ENCODE measurements at regions not wholly inside any gene's neighbourhood (a gene's known extent, or its start where the extent isn't known, plus 50 kb on each side); places are given as distances from the start of the nearest gene placed in this dataset.
"Not testable (repeated sequence)": the region's sequence is repeated elsewhere in the genome, so short reads cannot be mapped to it uniquely, and the experiment has no call there.

- no peak for DNase-seq (ENCODE audit: low spot score)
Measured at GRCh38 chr2:207409517-207409916, 120.2 kb upstream of the CREB1 start.

GRCh38 chr2:207412787-207413310, 116.9 kb upstream of the CREB1 start:
- DNase-seq (ENCODE audit: low spot score) = no peak

GRCh38 chr2:207413376-207413907, 116.3 kb upstream of the CREB1 start:
- no peak for DNase-seq (ENCODE audit: low spot score)

- peak; percentile 41 for DNase-seq (ENCODE audit: low spot score)
Measured at GRCh38 chr2:207416111-207416510, 113.7 kb upstream of the CREB1 start.

DNA sequence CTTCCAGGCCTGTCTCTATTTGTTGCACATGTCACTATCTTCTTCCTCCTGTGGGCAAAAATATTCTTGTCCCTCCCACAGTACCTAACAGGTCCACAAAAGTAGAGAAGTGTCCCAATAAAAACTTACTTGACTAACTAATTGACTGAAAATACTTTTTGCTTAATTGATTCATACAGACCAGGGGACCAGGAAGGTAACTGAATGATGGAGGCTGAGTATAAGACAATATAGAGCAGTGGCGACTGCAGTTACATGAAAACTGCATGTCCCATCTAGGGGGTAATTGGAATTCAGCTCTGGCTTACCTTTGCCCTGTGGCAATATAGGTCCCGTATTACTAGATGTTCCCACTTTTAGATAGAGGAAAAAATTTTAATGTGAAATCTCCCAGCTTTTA, 112.9 kb upstream of the CREB1 start:
- DNase-seq (ENCODE audit: low spot score) = no peak

- no peak for DNase-seq (ENCODE audit: low spot score)
Measured at GRCh38 chr2:207417301-207417718, 112.5 kb upstream of the CREB1 start.

DNA sequence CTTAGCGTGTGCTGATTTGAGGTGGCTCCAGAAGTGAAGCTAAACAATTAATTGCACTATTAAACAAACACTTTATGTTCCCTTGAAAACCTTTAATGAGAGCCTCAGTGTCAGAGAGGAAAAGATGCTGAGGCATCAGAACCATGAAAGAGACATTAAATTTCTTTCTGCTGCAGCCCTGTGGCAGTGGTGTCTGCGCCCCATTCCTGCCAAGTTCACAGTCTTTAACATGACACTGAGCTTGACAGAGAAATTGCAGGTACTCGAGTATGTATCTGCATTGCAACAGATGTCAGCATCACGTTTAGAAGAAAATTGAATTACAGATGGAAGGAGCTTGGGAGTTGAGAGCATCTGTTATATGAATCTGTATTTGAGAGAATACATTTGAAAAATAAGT, 111.3 kb upstream of the CREB1 start:
- DNase-seq (ENCODE audit: low spot score) = no peak

- no peak for DNase-seq (ENCODE audit: low spot score)
Measured at GRCh38 chr2:207419331-207419730, 110.4 kb upstream of the CREB1 start.

DNA sequence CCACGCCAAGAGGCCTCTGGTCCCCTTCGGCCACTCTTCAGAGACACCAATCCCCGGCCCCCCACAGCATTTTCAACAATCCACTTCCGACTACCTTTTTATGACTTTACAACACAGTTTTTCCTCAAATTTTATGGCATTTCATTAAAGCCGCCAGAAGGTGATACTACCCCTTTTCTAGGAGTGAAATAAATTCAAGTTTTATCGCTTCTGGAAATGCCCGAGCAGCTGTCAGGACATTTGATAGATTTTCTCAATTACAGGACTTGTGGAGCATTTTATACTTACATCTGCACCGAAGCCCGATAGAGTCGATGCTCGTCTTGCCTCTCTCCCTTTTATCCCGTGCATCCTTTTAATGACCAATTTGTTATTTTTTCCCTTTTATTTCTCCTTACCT, 108.1 kb upstream of the CREB1 start:
- DNase-seq (ENCODE audit: low spot score) = no peak

DNA sequence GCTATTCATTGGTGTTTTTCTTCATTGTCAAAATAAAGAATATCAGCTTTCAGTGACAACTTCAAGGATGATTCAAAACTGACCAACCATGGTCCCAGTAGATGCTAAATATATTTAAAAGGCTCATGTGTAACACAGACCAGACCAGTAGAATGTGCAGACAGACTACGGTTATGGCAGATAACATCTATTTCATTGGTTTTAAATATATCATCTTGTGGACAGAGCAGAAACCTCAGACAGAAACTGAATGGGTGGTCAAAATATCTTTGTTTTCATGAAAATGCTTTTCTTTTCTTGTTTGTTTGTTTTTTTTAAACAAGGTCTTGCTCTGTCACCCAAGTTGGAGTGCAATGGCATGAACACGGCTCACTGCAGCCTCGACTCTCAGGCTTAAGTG, 107.4 kb upstream of the CREB1 start:
- no peak for DNase-seq (ENCODE audit: low spot score)

GRCh38 chr2:207423886-207424285, 105.9 kb upstream of the CREB1 start:
- no peak for DNase-seq (ENCODE audit: low spot score)

DNA sequence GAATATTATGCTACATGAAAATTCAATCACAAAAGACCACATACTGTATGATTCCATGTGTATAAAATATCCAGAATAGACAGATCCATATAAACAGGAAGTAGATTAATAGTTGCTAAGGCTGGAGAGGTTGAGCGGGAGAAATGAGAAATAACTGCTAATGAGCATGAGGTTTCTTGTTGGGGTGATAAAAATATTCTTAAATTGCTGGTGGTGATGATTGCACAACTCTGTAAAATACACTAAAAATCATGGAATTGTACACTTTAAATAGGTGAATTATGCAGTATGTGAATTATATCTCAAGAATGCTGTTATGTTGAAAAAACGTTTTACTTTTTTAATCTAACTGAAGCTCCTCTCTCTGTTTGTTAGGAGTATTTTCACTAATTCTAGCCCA, 101.8 kb upstream of the CREB1 start:
- DNase-seq (ENCODE audit: low spot score) = no peak

GRCh38 chr2:207428573-207428972, 101.2 kb upstream of the CREB1 start:
- DNase-seq (ENCODE audit: low spot score) = no peak

GRCh38 chr2:207432453-207432852, 97.3 kb upstream of the CREB1 start:
- DNase-seq (ENCODE audit: low spot score) = no peak

DNA sequence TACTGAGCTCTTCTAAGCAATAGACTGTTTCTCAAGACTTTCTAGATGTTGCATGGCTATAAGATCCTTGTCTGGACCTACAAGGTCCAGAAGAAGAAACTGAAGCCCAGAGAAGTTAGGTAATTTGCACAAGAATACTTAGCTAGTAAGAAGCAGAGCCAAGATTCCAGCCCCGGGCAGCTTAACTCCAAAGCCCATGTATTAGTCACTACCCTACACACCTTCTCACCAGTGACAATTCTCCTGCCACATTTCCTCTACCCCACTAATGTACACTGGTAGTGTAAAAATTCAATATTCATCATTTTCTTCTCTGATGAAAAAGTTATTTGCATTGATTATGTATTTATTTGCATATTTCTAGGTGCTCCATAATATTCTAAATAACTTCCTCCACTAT, 95.5 kb upstream of the CREB1 start:
- DNase-seq (ENCODE audit: low spot score) = no peak

GRCh38 chr2:207434899-207435465, 94.8 kb upstream of the CREB1 start:
- no peak for DNase-seq (ENCODE audit: low spot score)

DNA sequence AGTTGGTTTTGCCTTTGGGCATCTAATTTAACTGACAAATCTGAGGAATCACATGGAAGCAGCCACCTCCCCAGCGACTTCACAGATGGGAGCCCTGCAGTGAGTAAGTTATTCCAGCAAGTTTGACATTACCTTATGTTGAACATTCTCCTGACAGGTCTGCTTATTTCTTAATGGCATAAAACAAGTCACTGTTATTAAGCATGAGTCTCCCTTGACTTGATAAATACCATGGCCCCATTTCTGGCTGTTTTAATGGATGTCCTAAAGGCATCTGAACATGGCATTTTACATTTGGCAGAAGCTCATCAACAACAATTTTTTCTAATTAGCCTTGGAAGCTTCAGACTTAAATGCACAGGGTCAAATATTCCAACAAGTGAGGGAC, 92.6 kb upstream of the CREB1 start:
- DNase-seq (ENCODE audit: low spot score) = no peak

DNA sequence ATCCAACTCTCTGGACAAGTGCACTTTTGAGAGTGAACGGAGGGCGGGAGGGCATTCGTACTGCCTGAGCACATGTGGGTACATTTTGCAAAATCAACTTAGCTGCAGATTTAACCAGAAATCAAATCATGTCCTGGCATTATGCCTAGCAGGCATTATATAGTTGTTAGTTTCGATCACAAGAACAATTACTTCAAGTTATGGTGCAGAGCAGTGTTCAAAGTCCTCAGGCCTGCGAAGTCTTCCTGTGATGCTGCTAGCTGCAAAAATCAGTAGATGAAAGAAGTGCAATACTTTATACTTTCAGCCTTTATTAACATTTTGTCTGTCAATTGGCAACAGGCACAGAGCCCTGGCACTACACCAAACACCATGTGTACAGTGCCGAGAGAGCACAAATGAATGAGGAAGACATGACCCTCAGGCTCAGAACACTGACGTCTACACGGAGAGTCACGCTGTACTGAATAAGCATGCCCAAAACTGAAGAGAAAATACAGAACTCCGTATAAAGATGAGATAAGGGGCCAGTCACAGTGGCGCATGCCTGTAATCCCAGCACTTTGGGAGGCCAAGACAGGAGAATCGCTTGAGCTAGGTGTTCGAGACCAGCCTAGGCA, 92.1 kb upstream of the CREB1 start:
- peak; percentile 65 for DNase-seq (ENCODE audit: low spot score)

GRCh38 chr2:207438414-207439126, 91.2 kb upstream of the CREB1 start:
- no peak for DNase-seq (ENCODE audit: low spot score)

DNA sequence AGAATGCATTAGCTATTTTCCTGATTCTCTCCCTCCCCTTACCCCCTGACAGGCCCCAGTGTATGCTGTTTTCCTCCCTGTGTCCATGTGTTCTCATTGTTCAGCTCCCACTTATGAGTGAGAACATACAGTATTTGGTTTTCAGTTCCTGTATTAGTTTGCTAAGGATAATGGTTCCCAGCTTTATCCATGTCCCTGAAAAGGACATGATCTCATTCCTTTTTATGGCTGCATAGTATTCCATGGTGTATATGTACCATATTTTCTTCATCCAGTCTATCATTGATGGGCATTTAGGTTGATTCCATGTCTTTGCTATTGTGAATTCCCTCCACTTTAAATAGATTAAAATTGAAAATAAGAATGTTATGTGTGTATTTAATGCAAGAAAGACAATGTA, 89.9 kb upstream of the CREB1 start:
- DNase-seq (ENCODE audit: low spot score) = not testable (repeated sequence)

DNA sequence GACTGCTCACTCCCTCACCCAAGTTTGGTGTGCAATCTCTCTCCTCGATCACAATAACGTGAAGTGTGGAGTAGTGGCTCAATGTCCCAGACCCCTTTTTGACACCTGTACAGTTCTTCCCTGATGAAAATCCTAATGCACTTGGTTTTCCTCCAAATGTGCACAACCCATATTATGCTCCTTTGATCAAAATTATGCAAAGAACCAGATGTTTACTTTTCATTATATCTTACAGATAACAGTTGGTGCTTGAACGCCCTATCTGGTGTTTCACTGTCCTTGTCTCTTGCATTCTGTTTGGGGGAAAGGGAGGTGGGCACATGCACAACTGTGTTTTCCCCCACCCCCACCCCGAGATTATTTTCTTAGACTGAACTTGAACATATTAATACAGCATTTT, 85.0 kb upstream of the CREB1 start:
- no peak for DNase-seq (ENCODE audit: low spot score)

DNA sequence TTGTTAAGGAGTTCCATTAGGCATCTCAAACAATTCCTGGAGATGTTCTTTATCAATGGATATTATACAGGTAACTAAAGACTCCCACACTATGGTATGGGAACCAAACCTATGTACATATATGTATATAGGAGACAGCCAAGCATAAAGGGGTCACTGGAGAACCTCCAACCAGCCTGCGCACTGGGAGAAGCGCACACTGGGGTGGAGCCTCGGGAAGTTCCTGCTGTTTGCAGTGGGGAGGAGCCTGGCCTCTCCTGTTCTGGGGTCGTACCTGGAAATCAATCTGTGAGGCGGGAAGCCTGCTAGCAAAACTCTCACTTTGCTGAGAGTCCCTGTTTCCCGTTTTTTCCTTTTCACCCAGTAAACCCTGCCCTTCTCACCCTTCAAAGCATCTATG, 83.1 kb upstream of the CREB1 start:
- DNase-seq (ENCODE audit: low spot score) = no peak

- DNase-seq (ENCODE audit: low spot score) = no peak
Measured at GRCh38 chr2:207448006-207448405, 81.8 kb upstream of the CREB1 start.
